ENCODE measurements at regions not wholly inside any gene's neighbourhood (a gene's known extent, or its start where the extent isn't known, plus 50 kb on each side); places are given as distances from the start of the nearest gene placed in this dataset.
"Not testable (repeated sequence)": the region's sequence is repeated elsewhere in the genome, so short reads cannot be mapped to it uniquely, and the experiment has no call there.

DNA sequence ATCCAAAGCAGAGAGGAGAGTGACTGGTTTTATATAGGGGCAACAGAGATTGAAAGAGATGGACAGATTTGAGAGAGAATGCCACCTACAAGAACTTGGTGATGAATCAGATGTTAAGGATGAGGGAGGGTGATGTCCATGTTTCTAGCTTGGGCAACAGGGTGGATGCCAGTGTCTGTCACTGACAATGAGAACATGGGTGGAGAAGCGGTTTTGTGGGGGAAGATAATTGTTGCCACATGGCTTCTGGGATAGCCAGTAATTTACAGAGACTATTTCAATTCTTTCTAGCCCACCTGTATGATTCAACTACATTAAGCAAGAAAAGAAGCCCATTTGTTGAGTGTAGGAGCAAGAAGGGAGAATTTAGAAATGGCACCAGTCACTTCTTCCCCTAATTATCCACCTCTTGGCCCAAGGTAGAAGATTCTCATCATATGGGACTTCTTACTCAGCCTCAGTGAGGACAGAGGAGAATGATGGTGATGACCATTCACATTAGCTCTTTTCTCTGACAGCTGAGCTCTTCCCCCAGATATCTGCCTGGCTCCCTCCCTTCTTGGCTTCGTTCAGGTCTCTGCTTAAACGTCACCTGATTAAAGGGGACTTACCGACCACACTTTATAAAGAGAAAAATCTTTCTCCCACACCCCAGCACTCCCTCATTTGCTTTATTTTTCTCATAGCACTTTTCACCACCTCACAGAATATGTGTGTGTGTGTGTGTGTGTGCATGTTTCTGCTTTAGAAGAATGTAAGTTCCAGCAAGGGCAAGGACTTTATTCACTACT is 117.8 kb downstream of the DUSP6 start:
- ChIA-PET CTCF (no interaction called here), POLR2A (no interaction called here)

DNA sequence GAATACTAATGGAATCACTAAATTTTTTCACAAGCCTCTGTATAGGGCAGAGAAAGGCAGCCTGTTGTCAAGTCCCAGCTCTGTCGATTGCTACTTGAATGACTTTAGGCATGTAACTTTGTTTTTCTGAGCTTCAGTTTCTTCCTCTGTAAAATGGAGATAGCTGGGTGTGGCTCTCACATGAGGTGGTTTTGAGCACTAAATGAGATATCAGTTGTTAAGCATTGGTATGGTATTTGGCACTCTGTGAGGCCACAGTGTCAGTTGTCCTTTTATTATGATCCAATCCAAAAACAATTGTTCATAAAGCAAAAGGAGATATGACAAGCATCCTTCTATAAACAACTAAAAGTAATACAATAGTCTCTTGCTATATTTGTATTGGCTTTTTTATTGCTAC is 120.6 kb downstream of the DUSP6 start:
- CTCF ChIA-PET: no interaction called here
- POLR2A ChIA-PET: no interaction called here

DNA sequence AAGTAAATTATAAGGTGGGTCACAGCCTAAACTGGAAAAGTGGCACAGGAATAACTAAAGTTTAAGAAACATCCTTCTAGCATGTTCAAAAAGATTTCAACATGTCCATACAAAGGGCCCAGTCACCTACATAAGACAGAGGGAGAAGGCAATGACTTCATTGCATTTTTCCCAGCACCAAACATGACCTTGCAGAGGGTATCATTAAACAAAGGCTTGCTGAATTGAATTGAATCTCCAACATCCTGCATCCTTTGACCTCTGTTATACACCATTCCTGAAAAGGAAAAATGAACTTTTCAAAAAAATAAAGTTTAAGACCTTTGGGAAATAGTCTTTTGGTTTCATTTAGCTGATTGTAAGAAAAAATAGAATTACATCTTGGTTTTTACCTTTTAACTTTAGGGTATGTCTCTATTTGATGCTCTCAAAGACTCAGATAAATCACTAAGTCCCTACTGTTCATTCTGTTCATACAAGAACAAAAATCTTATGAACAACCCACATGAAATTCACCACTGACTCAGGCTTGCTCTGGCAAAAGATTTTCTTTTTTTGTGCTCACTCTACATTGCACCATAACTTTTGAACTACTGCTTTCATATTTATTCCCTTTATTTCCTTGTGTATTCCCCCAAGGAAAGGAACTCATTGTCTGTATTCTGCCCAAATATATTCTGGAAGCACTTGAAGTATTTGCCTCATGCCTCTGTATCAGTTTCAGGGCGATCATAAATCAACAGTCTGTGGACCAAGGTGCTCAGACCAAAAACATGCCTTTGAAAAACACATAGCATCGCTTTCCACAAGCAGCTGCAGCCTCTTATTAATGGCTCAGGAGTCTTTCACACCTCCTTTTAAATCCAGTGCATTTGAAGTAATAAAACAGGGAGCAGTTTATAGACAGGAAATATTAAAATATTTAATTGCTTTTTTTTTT is 121.7 kb downstream of the DUSP6 start:
- ChIA-PET CTCF (no interaction called here), POLR2A (no interaction called here)

DNA sequence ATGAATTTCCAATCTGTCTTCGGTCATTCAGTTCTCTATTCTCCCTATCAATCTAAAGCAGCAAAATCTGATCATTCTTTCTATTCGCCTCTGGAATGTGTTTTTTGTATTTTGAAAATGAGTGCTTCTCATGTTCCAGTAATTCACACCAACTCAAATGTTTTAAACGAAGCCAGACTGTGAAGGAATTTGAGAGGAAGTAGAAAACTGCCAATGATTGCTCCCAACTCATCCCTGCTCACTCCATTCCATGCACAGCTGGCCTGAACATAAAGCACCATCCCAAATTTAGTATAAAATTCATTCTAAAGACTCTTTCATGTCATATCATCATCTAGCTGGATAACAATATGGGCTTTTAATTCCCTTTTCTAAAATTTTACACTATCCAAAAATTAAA is 123.8 kb downstream of the DUSP6 start:
- ChIA-PET POLR2A (no interaction called here), CTCF (no interaction called here)

DNA sequence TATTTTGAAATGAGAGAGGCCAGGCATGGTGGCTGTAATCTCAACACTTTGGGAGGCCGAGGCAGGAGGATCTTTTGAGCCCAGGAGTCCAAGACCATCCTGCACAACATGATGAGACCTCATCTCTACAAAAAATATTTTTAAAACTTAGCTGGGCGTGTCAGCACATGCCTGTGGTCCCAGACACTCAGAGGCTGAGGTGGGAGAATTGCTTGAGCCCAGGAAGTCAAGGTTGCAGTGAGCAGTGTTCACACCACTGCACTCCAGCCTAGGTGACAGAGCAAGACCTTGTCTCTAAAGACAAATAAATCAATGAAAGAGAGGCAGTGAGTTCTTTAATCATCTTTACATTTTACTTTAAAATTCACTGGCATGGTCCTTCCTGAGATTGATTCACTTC is 124.5 kb downstream of the DUSP6 start:
- CTCF ChIA-PET: interaction anchor here (0.6 kb wide), 1 partner anchor 188 kb away, joined by 3 read pairs; no protein-coding TSS in a partner anchor

DNA sequence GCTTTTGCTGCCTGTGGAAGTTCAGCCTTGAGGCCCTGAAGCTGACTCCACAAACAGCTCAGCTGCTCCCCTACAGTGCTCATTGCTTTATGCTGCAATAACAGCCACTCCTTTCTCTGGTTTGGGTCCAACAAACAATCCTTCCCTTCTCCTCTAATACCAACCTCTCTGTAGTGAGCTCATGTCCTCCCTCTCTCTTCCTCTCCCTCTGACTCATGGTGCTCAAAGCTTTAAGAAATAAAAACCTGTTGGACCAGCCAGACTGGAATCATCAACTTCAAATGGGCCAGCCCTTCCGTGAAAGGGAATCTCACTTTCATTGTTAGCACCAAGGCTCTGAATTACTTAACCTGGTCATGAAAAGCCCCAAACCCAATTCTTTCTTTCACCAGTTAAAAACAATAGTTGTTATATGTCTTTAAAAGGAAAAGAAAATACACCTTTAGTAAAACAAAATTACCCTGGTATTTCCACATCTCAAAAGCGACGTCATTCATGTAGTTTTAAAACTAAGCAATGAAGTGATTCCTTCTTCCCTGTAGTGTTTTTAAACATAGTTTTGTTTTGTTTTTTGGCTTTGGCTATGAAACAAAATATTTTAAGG is 126.4 kb downstream of the DUSP6 start:
- CTCF ChIA-PET: interaction anchor here (0.9 to 1.3 kb wide), 3 partner anchors 18 to 154 kb away, joined by 3 to 6 read pairs (median 4); partner anchors contain the start of gene DUSP6
- POLR2A ChIA-PET: interaction anchor here (0.6 to 1.6 kb wide), 10 partner anchors 10 to 187 kb away, joined by 3 to 20 read pairs (median 3); partner anchors contain the start of gene DUSP6

More for the DNA sequence above, 124.5 kb downstream of the DUSP6 start:
- POLR2A ChIA-PET: no interaction called here

DNA sequence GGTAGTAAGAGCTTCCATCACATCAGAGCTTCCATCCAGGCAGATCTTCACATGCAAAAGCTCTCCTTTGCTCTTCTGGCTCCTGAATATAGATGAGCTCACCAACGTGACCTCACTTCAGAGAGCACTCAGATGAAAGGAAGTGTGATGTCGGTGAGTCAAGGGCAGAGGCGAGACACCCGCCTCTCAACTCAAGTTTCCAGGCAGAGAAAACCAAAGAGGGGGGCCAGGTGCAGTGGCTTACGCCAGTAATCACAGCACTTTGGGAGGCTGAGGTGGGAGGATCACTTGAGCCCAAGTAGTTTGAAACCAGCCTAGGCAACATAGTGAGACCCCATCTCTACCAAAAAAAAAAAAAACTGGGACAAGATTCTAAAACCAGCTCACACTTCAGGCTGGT is 126.9 kb downstream of the DUSP6 start:
- ChIA-PET CTCF (interaction anchor here (0.9 to 1.3 kb wide), 3 partner anchors 18 to 153 kb away, joined by 3 to 6 read pairs (median 4); partner anchors contain the start of gene DUSP6), POLR2A (interaction anchor here (0.6 to 1.6 kb wide), 10 partner anchors 10 to 187 kb away, joined by 3 to 20 read pairs (median 3); partner anchors contain the start of gene DUSP6)

DNA sequence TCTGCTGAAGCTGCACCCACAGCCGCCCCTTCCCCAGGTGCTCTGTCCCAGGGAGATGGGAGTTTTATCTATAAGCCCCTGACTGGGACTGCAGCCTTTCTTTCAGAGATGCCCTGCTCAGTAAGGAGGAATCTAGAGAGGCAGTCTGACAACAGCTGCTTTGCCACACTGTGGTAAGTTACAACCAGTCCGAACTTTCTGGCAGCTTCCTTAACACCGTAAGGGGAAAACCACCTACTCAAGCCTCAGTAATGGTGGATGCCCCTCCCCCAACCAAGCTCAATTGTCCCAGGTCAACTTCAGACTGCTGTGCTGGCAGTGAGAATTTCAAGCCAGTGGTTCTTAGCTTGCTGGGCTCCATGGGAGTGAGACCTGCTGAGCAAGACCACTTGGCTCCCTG is 129.7 kb downstream of the DUSP6 start:
- CTCF ChIA-PET: not testable (repeated sequence)
- POLR2A ChIA-PET: interaction anchor here (0.6 kb wide), 1 partner anchor 79 kb away, joined by 3 read pairs; no protein-coding TSS in a partner anchor

DNA sequence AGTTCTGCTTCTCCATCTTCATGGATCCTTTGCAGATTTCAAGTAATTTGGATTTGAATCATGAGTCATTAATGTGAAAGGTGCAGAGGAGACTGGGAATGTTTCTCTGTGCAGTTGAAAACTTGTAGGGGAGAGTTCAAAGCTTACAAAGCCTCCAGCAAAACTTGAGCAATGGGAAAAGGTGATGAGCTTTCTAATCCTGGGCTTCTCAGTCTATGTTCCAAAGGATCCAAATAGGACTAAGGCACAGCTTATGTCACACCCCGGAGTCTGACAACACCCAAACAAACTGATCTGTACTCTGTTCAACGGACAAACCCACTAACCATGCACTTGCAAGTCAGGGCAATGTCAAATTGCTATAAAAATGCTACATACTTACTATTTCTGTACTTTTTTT is 134.8 kb downstream of the DUSP6 start:
- POLR2A ChIA-PET: no interaction called here
- CTCF ChIA-PET: interaction anchor here (1.1 kb wide), 1 partner anchor 10 kb away, joined by 3 read pairs; no protein-coding TSS in a partner anchor

DNA sequence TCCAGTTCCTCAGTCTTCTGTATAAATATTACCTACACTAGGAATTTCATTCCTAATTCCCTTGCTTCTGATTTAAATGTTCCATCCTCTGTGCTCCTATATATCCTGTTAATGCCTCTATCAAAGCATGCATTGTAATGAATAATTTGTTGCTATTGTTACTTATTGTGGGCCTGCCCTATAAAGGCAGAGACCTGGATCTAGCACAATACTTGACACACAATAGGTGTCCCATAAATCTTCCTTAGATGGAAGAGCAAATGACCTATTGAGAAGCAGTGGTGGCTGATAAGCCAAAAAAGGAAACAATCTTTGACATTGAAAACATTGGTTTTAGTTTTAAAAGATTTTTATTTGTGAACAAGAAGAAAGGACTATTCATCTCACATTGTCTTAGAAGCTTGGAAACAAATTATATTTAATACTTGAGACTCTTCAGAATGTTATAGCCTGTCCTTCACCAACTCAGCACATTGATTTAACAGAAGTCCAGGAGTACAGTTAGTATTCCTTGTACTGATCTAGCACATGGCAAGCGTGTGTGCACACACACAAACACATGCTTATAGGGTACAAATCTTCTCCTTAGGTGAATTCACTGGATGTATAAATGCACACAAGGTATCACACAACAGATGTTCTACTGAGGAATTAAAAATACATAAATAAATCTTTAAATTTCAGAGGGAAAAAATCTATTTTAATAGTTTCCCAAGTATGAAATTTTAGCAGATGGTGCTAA is 135.9 kb downstream of the DUSP6 start:
- ChIA-PET CTCF (interaction anchor here (1.1 kb wide), 1 partner anchor 9 kb away, joined by 3 read pairs; no protein-coding TSS in a partner anchor), POLR2A (no interaction called here)

DNA sequence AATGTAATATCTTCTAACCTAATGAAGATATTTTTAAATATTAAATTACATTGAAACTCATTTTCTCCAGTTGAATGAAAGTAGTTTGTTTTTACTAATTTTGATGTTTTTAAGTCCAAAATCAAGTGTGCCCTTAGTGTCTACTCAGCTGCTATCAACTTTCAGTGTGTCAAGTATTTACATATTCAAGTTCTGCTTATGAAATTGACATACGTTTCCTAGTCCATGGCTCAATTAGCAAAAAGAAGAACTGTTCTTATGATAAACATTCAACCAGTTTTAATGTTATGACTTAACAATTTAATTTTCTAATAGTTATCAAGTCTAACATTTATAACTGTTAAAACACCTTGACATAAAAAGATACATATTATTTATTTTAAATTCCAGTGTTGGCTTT is 137.1 kb downstream of the DUSP6 start:
- CTCF ChIA-PET: no interaction called here
- POLR2A ChIA-PET: no interaction called here

DNA sequence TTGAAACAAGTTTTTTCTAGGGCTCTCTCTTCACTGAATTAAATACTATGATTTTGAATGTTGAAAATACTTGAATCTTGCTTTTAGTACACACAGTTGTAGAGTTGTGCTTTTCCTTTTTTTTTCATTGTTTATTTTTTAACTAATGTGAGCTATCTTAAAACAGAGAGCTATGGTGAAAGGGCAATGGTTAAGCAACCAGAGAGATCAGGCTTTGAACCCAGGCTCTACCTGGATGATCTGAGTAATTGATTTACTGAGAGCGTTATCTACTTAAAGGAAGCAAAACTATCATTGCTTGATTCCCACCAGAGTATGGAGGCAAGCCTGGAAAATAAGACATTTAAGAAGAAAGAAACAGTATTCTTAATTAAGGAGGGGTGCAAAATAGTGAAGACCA is 138.6 kb downstream of the DUSP6 start:
- POLR2A ChIA-PET: no interaction called here
- CTCF ChIA-PET: no interaction called here

DNA sequence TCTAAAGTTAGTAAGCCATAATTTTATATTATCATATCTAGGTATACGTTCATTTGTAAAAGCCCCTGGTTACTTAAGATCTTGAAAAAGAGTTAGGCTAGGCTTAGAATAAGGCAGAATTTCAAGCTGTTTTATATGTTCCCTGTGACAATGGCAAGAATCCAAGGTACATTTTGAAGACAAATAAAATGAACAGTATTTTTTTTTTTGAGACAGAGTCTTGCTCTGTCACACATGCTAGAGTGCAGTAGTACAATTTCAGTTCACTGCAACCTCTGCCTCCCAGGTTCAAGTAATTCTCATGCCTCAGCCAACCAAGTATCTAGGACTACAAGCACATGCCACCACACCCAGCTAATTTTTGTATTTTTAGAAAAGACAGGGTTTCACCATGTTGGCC is 139.2 kb downstream of the DUSP6 start:
- ChIA-PET CTCF (no interaction called here), POLR2A (no interaction called here)

DNA sequence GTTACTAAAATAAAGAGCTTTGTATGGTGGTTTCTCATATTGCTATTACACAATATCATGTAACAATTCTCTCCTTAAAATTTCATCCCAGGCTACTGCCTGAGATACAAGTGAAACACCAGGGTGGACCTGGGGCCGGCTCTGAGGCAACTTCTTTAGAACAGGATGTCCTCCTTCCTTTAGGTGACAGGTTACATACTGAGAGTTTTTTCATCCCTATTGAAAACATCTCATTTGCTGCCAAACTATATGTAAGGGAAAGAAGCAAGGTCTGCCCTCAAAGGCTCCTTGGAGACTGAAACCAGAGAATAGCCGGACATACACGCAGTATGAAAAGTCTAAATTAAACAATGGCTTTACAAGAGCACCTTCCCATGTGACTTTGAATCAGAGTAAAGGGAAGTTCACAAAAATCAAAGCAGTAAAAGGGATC is 139.9 kb downstream of the DUSP6 start:
- ChIA-PET POLR2A (no interaction called here), CTCF (no interaction called here)

DNA sequence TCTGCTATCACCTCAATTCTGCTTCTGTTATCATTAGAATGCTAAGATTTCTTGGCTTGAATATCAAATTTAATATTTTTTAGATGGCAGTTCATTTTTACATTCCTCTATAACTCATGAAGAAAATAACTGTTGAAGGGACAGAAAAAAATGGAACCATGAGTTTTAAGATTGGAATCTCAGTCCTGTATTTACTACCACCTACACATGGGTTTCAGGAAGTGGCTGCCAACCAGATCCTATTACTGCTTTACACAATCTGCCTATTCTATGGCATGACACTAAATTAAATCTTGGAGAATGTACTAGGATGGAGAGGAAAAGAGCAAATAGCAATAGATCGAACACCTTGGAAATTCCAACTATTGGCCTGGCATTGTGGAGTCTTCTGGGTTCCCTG is 140.8 kb downstream of the DUSP6 start:
- POLR2A ChIA-PET: no interaction called here
- CTCF ChIA-PET: no interaction called here

DNA sequence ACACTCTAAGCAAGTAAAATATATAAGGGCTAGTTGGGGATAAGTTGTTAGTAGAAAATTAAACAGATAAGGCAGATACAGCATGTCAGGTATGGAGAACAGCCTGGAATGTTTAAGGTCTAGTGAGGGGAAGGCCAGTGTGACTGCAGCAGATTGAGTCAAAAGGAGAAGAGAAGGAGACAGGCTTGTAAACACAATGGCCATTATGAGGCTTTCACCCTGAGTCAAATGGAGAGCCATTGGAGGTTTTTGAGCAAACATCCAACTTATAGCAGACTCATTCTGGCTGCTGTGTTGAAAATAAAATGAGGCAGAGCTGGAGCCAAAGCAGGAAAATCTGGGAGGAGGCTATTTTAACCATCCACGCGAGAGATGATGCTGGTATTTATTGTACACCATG is 142.0 kb downstream of the DUSP6 start:
- ChIA-PET CTCF (no interaction called here), POLR2A (no interaction called here)

DNA sequence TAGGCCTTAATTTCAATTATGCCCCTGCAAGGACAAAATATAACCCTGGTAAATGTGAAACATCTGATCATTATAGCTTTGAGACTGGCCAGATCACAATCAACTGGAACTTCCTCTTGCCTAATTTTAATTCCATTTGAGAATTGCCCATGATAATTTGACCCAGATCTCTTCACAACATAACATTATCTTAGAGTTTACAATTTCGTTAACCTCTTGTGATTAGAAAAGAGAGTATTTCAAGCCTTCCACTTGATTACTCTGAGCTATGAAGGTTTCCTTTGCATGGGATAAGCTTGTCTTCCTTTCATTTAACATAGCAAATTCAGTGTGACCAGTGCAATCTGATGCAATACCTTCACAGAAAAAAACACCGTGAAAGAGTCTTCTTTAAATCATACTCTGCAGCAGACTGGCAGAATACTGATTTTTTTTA is 143.6 kb downstream of the DUSP6 start:
- ChIA-PET CTCF (interaction anchor here (0.9 kb wide), 1 partner anchor 15 kb away, joined by 3 read pairs; no protein-coding TSS in a partner anchor), POLR2A (no interaction called here)

DNA sequence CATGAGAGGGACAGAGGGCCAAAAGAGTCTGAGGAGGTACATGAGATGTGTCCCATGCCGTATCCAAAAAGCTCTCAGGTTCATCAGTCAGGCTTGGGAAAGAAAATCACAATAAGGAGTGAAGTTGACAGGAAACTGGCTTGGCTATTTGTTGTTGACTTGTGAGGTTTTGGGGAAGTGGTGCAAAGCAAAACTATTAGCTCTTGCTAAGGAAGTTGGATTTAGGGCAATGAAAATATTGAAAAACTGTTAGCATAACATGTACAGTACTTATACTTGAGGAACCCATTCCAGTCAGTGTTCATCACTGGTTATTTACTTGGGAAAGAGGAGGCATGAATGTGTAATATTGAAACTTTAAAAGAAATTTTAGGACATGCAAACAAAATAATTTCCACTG is 145.9 kb downstream of the DUSP6 start:
- ChIA-PET POLR2A (no interaction called here), CTCF (interaction anchor here (1.7 kb wide), 1 partner anchor 11 kb away, joined by 3 read pairs; no protein-coding TSS in a partner anchor)

DNA sequence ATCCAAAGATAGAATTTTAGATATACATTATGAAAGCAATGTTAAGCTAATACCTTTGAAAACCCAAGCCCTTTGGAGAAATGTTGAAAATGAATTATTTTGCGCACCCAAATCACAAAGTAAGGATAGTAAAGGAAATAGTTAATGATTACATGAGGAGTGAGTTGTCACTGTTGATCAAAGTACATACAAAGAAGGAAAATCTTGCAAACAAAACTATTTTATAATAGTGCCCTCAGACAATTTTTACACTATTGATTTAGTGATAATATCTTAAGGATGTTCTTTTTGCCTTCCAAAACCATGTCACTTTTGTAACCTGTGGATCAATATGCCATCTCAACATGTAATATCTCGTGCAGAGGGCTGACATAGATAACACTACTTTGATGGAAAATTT is 146.8 kb downstream of the DUSP6 start:
- POLR2A ChIA-PET: no interaction called here
- CTCF ChIA-PET: no interaction called here
